Skeletal muscle satellite cell (primary cell): ENCODE measurements at regions not wholly inside any gene's neighbourhood (a gene's known extent, or its start where the extent isn't known, plus 50 kb on each side); places are given as distances from the start of the nearest gene placed in this dataset.
"Not testable (repeated sequence)": the region's sequence is repeated elsewhere in the genome, so short reads cannot be mapped to it uniquely, and the experiment has no call there.

Source experiments
- H3K27me3 ChIP-seq: 2 replicates; pipeline ENCODE4 v1.7.0; 2013; ENCODE audit warnings: low read length; ENCODE audit not compliant: control insufficient read depth, insufficient read depth
- H3K36me3 ChIP-seq: 2 replicates; pipeline ENCODE4 v1.7.0; 2013; ENCODE audit warnings: mild to moderate bottlenecking, control low read depth, low read length; ENCODE audit not compliant: insufficient read depth
- H3K4me1 ChIP-seq: 2 replicates; pipeline ENCODE4 v1.7.0; 2013; ENCODE audit warnings: low read length; ENCODE audit not compliant: control insufficient read depth, insufficient read depth
- H3K4me2 ChIP-seq: 2 replicates; pipeline ENCODE4 v1.7.0; 2013; ENCODE audit warnings: mild to moderate bottlenecking, low read length
- H3K4me3 ChIP-seq: 2 replicates; pipeline ENCODE4 v1.7.0; 2013; ENCODE audit warnings: low read length
- H3K9ac ChIP-seq: 2 replicates; pipeline ENCODE4 v1.7.0; 2013; ENCODE audit warnings: mild to moderate bottlenecking, low read depth, low read length, moderate library complexity
- H3K9me3 ChIP-seq: replicated peaks from 2 replicates; pipeline ENCODE4 v1.7.0; 2013; ENCODE audit warnings: mild to moderate bottlenecking, control low read depth, low read length

DNA sequence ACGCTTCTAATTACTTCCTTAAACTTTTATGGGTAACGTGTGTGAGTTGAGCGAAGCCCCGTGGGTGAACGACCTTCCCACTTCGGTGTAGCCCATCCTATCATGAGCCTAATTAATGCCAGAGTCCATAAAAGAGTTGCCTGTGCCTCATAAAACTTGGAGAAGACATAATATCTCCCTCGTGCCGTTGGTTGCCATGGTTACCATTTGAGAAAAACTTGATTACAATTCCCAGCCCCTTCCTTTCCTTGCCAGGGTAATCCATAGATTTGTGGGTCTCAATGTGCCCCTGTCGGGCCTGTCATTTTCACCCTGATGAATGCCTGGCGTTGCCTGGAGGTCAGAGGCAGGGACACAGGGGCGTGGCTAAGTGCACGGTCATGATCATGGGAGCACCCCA is 127.1 kb downstream of the GLRX3 start:
- H3K36me3 ChIP-seq: no peaks in the 10 kb centered on the region
- no peaks in the 10 kb centered on the region for H3K4me1 ChIP-seq
- no peak overlapping the region for H3K4me2 ChIP-seq
- no peak overlapping the region for H3K4me3 ChIP-seq
- H3K9ac ChIP-seq: no peak overlapping the region
- H3K27me3 ChIP-seq: no peaks in the 10 kb centered on the region
- peaks cover 37% of the 10 kb centered on the region for H3K9me3 ChIP-seq

DNA sequence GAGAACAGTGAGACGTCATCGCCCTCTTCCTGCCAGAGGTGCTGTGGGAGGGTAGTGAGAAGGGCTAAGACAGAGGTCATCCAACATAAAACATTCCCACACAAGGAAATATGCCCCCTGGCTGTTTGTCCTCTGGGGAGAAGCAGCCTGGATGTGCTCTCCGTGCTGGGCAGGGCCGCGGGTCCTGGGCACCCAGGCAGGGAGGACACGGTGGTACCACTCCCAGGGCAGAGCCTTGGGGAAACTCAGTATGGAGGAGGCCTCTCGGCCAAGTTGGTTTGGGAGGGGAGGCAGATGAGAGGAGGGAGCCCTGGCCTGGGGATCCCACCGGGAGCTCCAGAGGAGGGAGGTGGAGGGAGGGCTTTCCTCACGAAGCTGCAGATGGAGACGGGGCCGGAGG is 129.4 kb downstream of the GLRX3 start:
- H3K4me2 ChIP-seq: no peak overlapping the region
- no peaks in the 10 kb centered on the region for H3K4me1 ChIP-seq
- H3K9me3 ChIP-seq: peaks cover 31% of the 10 kb centered on the region
- no peak overlapping the region for H3K9ac ChIP-seq
- no peaks in the 10 kb centered on the region for H3K27me3 ChIP-seq
- H3K36me3 ChIP-seq: no peaks in the 10 kb centered on the region
- no peak overlapping the region for H3K4me3 ChIP-seq

DNA sequence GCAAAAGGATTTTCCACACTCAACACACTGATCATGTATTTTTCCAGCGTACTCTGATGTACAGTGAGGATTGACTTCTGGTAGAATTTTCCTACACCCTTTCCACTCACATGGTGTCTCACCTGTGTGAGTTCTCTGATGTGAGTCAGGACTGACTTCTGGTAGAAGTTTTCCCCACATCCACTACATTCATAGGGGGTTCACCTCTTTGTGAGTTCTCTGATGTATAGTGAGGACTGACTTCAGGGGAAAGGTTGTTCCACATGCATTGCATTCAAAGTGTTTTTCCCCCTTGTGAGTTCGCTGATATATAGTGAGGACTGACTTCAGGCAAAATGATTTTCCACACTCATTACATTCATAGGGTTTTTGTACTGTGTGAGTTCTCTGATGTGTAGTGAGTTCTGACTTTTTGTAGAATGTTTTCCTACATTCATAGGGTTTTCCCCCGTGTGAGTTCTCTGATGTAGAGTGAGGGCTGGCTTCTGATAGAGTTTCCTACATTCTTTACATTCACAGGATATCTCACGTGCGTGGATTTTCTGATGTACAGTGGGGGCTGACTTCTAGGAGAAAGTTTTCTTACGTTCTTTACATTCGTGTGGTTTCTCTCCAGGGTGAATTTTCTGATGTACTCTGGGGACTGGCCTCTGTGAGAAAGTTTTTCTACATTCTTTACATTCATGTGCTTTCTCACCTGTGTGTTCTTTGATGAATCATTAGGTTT is 146.5 kb downstream of the GLRX3 start:
- no peak overlapping the region for H3K4me3 ChIP-seq
- no peaks in the 10 kb centered on the region for H3K4me1 ChIP-seq
- H3K27me3 ChIP-seq: no peaks in the 10 kb centered on the region
- H3K9me3 ChIP-seq: peaks cover 43% of the 10 kb centered on the region
- H3K9ac ChIP-seq: no peak overlapping the region
- H3K4me2 ChIP-seq: no peak overlapping the region
- no peaks in the 10 kb centered on the region for H3K36me3 ChIP-seq

DNA sequence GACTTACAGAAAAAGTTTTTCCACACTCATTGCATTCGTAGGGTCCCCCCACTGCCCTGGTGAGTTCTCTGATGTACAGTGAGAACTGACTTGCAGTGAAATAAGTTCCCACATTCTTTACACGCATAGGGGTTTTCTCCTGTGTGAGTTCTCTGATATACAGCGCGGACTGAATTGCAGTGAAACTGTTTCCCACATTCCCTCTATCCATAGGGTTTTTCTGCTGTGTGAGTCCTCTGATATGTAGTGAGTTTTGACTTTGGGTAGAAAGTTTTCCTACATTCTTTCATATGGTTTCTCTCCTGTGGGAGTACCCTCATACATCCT is 147.0 kb downstream of the GLRX3 start:
- no peaks in the 10 kb centered on the region for H3K36me3 ChIP-seq
- no peak overlapping the region for H3K4me3 ChIP-seq
- no peaks in the 10 kb centered on the region for H3K4me1 ChIP-seq
- H3K27me3 ChIP-seq: no peaks in the 10 kb centered on the region
- no peak overlapping the region for H3K4me2 ChIP-seq
- peaks cover 43% of the 10 kb centered on the region for H3K9me3 ChIP-seq
- H3K9ac ChIP-seq: no peak overlapping the region

DNA sequence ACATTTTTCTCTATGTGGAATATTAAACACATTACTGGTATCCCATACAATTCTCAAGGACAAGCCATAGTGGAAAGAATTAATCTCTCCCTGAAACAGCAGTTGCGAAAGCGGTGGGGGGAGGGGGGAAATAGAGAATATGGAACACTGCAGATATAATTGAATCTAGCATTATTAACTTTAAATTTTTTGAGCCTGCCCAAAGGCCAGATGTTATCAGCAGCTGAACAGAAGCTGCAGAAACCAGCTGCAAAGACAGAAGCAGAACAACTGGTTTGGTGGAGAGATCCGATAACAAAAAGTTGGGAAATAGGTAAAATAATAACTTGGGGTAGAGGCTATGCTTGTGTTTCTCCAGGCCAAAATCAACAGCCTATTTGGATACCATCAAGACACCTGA is 159.6 kb downstream of the GLRX3 start:
- not testable (repeated sequence) for H3K27me3 ChIP-seq, H3K36me3 ChIP-seq, H3K4me2 ChIP-seq, H3K4me3 ChIP-seq, H3K9ac ChIP-seq, H3K4me1 ChIP-seq, H3K9me3 ChIP-seq

DNA sequence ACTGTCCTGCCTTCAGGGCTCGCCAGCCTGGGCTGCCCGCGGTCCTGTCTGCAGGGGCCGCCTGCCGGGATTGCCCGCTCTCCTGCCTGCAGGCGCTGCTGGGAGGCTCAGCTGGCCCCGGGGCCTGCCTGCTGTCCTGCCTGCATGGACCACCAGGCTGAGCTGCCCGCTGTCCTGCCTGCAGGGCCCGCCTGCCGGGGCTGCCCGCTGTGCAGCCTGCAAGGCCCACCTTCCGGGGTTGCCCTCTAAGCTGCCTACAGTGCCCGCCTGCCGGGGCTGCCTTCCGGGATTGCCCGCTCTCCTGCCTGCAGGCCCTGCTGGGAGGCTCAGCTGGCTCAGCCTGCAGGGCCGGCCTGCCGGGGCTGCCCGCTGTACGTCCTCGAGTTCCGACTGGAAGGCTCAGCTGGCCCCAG is 164.4 kb downstream of the GLRX3 start:
- peaks cover 3% of the 10 kb centered on the region for H3K9me3 ChIP-seq
- H3K4me2 ChIP-seq: peak overlapping the region; percentile 77
- peak overlapping the region; percentile 90 for H3K9ac ChIP-seq
- H3K27me3 ChIP-seq: no peaks in the 10 kb centered on the region
- no peaks in the 10 kb centered on the region for H3K4me1 ChIP-seq
- H3K4me3 ChIP-seq: peak overlapping the region; percentile 76
- H3K36me3 ChIP-seq: no peaks in the 10 kb centered on the region

DNA sequence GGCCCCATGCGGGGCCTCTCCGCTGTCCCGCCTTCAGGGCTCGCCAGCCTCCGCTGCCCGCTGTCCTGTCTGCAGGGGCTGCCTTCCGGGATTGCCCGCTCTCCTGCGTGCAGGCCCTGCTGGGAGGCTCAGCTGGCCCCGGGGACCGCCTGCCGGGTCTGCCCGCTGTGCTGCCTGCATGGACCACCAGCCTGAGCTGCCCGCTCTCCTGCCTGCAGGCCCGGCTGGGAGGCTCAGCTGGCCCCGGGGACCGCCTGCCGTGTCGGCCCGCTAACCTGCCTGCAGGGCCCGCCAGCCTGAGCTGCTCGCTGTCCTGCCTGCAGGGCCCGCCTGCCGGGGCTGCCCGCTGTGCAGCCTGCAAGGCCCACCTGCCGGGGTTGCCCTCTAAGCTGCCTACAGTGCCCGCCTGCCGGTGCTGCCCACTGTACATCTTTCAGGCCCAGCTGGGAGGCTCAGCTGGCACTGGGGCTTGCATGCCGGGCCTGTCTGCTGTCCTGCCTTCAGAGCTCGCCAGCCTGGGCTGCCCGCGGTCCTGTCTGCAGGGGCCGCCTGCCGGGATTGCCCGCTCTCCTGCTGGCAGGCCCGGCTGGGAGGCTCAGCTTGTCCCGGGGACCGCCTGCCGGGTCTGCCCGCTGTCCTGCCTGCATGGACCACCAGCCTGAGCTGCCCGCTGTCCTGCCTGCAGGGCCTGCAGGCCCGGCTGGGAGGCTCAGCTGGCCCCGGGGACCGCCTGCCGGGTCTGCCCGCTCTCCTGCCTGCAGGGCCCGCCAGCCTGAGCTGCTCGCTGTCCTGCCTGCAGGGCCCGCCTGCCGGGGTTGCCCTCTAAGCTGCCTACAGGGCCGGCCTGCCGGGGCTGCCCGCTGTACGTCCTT is 165.1 kb downstream of the GLRX3 start:
- H3K4me2 ChIP-seq: peak overlapping the region; percentile 77
- H3K9me3 ChIP-seq: peaks cover 3% of the 10 kb centered on the region
- no peaks in the 10 kb centered on the region for H3K4me1 ChIP-seq
- peak overlapping the region; percentile 90 for H3K9ac ChIP-seq
- H3K27me3 ChIP-seq: no peaks in the 10 kb centered on the region
- peak overlapping the region; percentile 76 for H3K4me3 ChIP-seq
- no peaks in the 10 kb centered on the region for H3K36me3 ChIP-seq

DNA sequence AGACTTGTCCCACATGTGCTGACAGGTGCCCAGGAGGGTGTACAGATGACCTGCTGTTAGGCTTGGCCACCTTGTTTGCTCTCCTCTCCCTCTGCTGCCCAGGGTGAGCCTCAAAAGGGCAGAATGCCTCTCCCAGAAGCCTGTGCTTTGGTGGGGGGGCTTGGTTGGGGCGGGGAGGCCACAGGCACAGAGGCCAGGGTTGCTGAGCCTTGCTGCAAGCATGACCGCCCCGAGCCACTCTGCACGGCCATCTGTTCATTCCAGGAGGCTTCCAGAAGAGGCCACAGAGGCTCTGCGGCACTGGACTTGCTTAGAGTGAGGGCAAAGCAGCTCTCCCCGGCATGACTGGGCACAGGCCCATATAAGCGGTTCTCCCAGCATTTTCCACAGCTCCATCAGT is 190.8 kb downstream of the GLRX3 start:
- Histone ChIP-seq H3K9me3 (peaks cover 17% of the 10 kb centered on the region), H3K27me3 (no peaks in the 10 kb centered on the region), H3K36me3 (no peaks in the 10 kb centered on the region), H3K9ac (no peak overlapping the region), H3K4me2 (no peak overlapping the region), H3K4me3 (no peak overlapping the region), H3K4me1 (no peaks in the 10 kb centered on the region)

DNA sequence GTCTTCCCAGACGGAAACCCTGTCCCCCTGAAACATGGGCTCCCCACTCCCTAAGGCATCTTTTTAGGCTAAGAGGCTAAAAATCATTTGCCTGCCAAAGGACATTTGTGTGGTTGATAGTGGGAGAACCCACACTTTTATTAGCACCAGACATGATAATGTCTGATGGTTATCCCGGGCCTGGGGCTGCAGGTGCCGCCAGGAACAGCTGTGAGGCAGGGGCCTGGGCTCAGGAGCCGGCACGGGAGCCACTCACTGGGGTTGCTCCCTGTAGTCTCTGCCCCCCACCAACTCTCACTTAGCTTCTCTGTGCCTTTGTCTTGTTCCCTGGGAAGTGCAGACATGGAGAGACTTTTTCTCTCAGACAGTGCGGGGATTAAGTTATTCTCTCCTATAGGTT is 193.6 kb downstream of the GLRX3 start:
- H3K9me3 ChIP-seq: peaks cover 20% of the 10 kb centered on the region
- no peaks in the 10 kb centered on the region for H3K36me3 ChIP-seq
- no peak overlapping the region for H3K4me2 ChIP-seq
- H3K4me3 ChIP-seq: no peak overlapping the region
- no peaks in the 10 kb centered on the region for H3K4me1 ChIP-seq
- no peaks in the 10 kb centered on the region for H3K27me3 ChIP-seq
- H3K9ac ChIP-seq: no peak overlapping the region

DNA sequence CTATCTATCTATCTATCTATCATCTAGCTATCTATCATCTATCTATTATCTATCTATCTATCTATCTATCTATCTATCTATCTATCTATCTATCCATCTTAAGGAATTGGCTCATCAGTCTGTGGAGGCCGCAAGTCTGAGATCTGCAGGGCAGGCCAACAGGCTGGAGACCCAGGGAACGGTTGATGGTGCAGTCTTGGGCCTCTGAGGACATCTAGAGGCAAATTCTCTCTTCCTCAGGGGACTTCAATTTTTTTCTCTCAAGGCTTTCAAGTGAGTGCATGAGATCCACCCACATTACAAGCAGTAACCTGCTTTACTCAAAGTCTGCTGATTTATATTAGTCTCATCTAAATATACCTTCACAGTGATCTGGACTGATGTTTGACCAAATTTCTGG is 197.0 kb downstream of the GLRX3 start:
- no peaks in the 10 kb centered on the region for H3K27me3 ChIP-seq
- H3K36me3 ChIP-seq: no peaks in the 10 kb centered on the region
- no peak overlapping the region for H3K4me3 ChIP-seq
- no peak overlapping the region for H3K9ac ChIP-seq
- H3K4me1 ChIP-seq: no peaks in the 10 kb centered on the region
- H3K9me3 ChIP-seq: peaks cover 25% of the 10 kb centered on the region
- no peak overlapping the region for H3K4me2 ChIP-seq

DNA sequence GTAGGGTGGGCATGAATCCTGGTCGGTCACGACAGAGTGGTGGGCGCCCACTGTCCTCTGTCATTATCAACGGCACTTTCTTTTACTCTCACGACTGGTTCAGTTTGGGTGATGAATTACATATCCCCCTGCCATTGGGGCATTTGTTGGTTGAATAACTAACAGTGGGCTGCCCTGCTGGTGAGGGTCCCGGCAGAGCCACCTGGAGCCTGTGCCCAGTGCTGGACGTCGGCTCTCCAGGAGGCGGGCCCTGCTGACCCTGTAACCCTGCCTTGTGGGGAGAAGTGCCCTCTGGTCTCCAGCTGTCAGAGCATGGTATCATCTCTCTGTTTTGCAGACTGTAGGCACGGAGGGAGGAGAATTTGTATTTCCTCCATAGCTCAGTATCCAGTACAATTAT is 199.1 kb downstream of the GLRX3 start:
- H3K27me3 ChIP-seq: no peaks in the 10 kb centered on the region
- H3K4me1 ChIP-seq: no peaks in the 10 kb centered on the region
- no peaks in the 10 kb centered on the region for H3K36me3 ChIP-seq
- H3K4me3 ChIP-seq: no peak overlapping the region
- H3K4me2 ChIP-seq: no peak overlapping the region
- H3K9me3 ChIP-seq: peaks cover 33% of the 10 kb centered on the region
- no peak overlapping the region for H3K9ac ChIP-seq
